ENCODE measurements at regions not wholly inside any gene's neighbourhood (a gene's known extent, or its start where the extent isn't known, plus 50 kb on each side); places are given as distances from the start of the nearest gene placed in this dataset.

GRCh38 chr13:109547942-109548341 is 238.4 kb downstream of the IRS2 start:
- intact Hi-C loops (cut with DNase I; ENCODE audit: low total_unique reads) (no loop called here), in situ Hi-C loops (cut with MboI; ENCODE audit: low sequenced_read_pairs in 4 of 4) (no loop called here)
- Histone ChIP-seq H3K4me1 (no peaks in the 10 kb centered on the region), H3K36me3 (no peaks in the 10 kb centered on the region), H3K27ac (no peak overlapping the region), H3K27me3 (no peaks in the 10 kb centered on the region), H3K4me3 (no peak overlapping the region), H3K9me3 (no peaks in the 10 kb centered on the region)
- TF ChIP-seq CTCF (IDR thresholded peaks at IDR 0.05 in 4 of 5, conservative IDR thresholded peaks at IDR 0.05 in 1 of 5) (no peak), POLR2A (IDR thresholded peaks at IDR 0.05) (no peak)
- no peak for ATAC-seq
- no peak for DNase-seq

GRCh38 chr13:109545931-109546330 is 240.5 kb downstream of the IRS2 start:
- intact Hi-C loops (cut with DNase I; ENCODE audit: low total_unique reads) (no loop called here), in situ Hi-C loops (cut with MboI; ENCODE audit: low sequenced_read_pairs in 4 of 4) (no loop called here)
- Histone ChIP-seq H3K27ac (no peak overlapping the region), H3K4me1 (no peaks in the 10 kb centered on the region), H3K4me3 (no peak overlapping the region), H3K9me3 (no peaks in the 10 kb centered on the region), H3K27me3 (no peaks in the 10 kb centered on the region), H3K36me3 (no peaks in the 10 kb centered on the region)
- no peak for ATAC-seq
- no peak for TF ChIP-seq CTCF (IDR thresholded peaks at IDR 0.05 in 4 of 5, conservative IDR thresholded peaks at IDR 0.05 in 1 of 5)
- TF ChIP-seq POLR2A (IDR thresholded peaks at IDR 0.05), result no peak
- DNase-seq, result no peak

GRCh38 chr13:109541081-109541480 is 245.3 kb downstream of the IRS2 start:
- Histone ChIP-seq H3K36me3 (no peaks in the 10 kb centered on the region), H3K27me3 (no peaks in the 10 kb centered on the region), H3K4me3 (no peak overlapping the region), H3K9me3 (no peaks in the 10 kb centered on the region), H3K4me1 (no peaks in the 10 kb centered on the region), H3K27ac (no peak overlapping the region)
- TF ChIP-seq POLR2A (IDR thresholded peaks at IDR 0.05) (no peak), CTCF (IDR thresholded peaks at IDR 0.05 in 4 of 5, conservative IDR thresholded peaks at IDR 0.05 in 1 of 5) (no peak)
- no peak for DNase-seq
- in situ Hi-C loops (cut with MboI; ENCODE audit: low sequenced_read_pairs in 4 of 4) (no loop called here), intact Hi-C loops (cut with DNase I; ENCODE audit: low total_unique reads) (no loop called here)
- ATAC-seq, result no peak

GRCh38 chr13:109537584-109537983 is 248.8 kb downstream of the IRS2 start:
- Histone ChIP-seq H3K9me3 (no peaks in the 10 kb centered on the region), H3K27me3 (no peaks in the 10 kb centered on the region), H3K4me3 (no peak overlapping the region), H3K27ac (no peak overlapping the region), H3K36me3 (no peaks in the 10 kb centered on the region), H3K4me1 (no peaks in the 10 kb centered on the region)
- ATAC-seq (no peak), DNase-seq (no peak)
- intact Hi-C loops (cut with DNase I; ENCODE audit: low total_unique reads) (no loop called here), in situ Hi-C loops (cut with MboI; ENCODE audit: low sequenced_read_pairs in 4 of 4) (no loop called here)
- no peak for TF ChIP-seq CTCF (IDR thresholded peaks at IDR 0.05 in 4 of 5, conservative IDR thresholded peaks at IDR 0.05 in 1 of 5)
- no peak for TF ChIP-seq POLR2A (IDR thresholded peaks at IDR 0.05)

GRCh38 chr13:109533350-109533749 is 253.0 kb downstream of the IRS2 start:
- DNase-seq (no peak), ATAC-seq (no peak)
- intact Hi-C loops (cut with DNase I; ENCODE audit: low total_unique reads), result no loop called here
- Histone ChIP-seq H3K27ac (no peak overlapping the region), H3K9me3 (no peaks in the 10 kb centered on the region), H3K36me3 (no peaks in the 10 kb centered on the region), H3K4me1 (no peaks in the 10 kb centered on the region), H3K27me3 (no peaks in the 10 kb centered on the region), H3K4me3 (no peak overlapping the region)
- in situ Hi-C loops (cut with MboI; ENCODE audit: low sequenced_read_pairs in 4 of 4), result no loop called here
- TF ChIP-seq POLR2A (IDR thresholded peaks at IDR 0.05) (no peak), CTCF (IDR thresholded peaks at IDR 0.05 in 4 of 5, conservative IDR thresholded peaks at IDR 0.05 in 1 of 5) (no peak)

Measured in gastrocnemius medialis (tissue), 4 donors.